ENCODE measurements at regions not wholly inside any gene's neighbourhood (a gene's known extent, or its start where the extent isn't known, plus 50 kb on each side); places are given as distances from the start of the nearest gene placed in this dataset.

DNA sequence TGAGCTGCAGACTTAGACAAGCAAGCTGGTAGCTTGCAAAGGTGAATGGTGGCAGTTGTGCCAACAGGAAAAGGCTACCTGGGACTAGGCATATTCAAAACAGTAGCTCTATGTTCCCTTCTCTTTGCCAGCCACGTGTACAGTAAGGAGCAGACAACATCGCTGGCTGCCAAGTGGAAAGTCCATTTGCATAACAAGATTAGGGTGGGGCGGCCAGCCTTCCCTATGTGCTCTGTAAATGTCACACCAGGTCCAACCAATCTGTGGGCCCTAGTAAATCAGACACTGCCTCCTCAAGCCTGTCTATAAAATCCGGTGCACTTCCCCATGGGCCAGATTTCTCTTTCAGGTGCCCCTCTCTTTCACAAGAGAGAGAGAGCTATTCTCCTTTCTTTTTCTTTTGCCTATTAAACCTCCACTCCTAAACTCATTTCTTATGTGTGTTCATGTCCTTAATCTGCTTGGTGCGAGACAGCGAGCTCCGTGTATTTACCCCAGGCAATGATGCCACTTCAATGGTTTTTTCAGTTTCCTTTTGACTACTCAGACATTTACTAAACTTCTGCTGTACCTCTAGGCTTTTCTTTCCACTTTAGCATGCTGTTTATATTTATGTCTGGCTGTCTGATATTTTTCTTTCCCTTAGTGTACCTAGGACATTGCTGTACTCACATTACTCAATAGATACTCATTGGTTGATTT lies 297.4 kb upstream of the GCFC2 start:
- TF ChIP-seq, protein P1, sequence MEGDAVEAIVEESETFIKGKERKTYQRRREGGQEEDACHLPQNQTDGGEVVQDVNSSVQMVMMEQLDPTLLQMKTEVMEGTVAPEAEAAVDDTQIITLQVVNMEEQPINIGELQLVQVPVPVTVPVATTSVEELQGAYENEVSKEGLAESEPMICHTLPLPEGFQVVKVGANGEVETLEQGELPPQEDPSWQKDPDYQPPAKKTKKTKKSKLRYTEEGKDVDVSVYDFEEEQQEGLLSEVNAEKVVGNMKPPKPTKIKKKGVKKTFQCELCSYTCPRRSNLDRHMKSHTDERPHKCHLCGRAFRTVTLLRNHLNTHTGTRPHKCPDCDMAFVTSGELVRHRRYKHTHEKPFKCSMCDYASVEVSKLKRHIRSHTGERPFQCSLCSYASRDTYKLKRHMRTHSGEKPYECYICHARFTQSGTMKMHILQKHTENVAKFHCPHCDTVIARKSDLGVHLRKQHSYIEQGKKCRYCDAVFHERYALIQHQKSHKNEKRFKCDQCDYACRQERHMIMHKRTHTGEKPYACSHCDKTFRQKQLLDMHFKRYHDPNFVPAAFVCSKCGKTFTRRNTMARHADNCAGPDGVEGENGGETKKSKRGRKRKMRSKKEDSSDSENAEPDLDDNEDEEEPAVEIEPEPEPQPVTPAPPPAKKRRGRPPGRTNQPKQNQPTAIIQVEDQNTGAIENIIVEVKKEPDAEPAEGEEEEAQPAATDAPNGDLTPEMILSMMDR (IDR thresholded peaks at IDR 0.05; ENCODE audit: low read length) = no peak
- TF ChIP-seq EZH2 (optimal IDR thresholded peaks at IDR 0.05; ENCODE audit: low read depth, low read length) = no peak
- no peak for TF ChIP-seq EZH2phosphoT487 (IDR thresholded peaks at IDR 0.05; ENCODE audit: low read length)
